HUES6 (cell line): ENCODE measurements at regions not wholly inside any gene's neighbourhood (a gene's known extent, or its start where the extent isn't known, plus 50 kb on each side); places are given as distances from the start of the nearest gene placed in this dataset.

Experiments
- H3K27ac ChIP-seq: 2 replicates; pipeline ENCODE4 v1.7.0; 2013; ENCODE audit warnings: low read depth, mild to moderate bottlenecking, low read length, inconsistent platforms
- H3K27me3 ChIP-seq: 2 replicates; pipeline ENCODE4 v1.6.1; 2013; ENCODE audit warnings: low read length; ENCODE audit not compliant: control insufficient read depth, insufficient read depth
- H3K36me3 ChIP-seq: 2 replicates; pipeline ENCODE4 v1.6.1; 2013; ENCODE audit warnings: low read length; ENCODE audit not compliant: control insufficient read depth, insufficient read depth
- H3K4me1 ChIP-seq: 2 replicates; pipeline ENCODE4 v1.6.1; 2013; ENCODE audit warnings: low read length; ENCODE audit not compliant: control insufficient read depth, insufficient read depth
- H3K4me3 ChIP-seq: 2 replicates; pipeline ENCODE4 v1.5.1; 2013; ENCODE audit warnings: low read depth, low read length
- H3K9ac ChIP-seq: one replicate; pipeline ENCODE4 v1.6.1; 2013; ENCODE audit warnings: mild to moderate bottlenecking, low read length
- H3K9me3 ChIP-seq: 2 replicates; pipeline ENCODE4 v1.6.1; 2013; ENCODE audit warnings: low read depth, low read length; ENCODE audit not compliant: control insufficient read depth, insufficient read depth

- H3K4me3 ChIP-seq: no peak overlapping the region
- no peaks in the 10 kb centered on the region for H3K4me1 ChIP-seq
- H3K9ac ChIP-seq: no peak overlapping the region
Observed at GRCh38 chr2:41853427-41854191, 194.2 kb upstream of the PKDCC start.

GRCh38 chr2:41854227-41854626 lies 193.6 kb upstream of the PKDCC start:
- Histone ChIP-seq H3K4me3 (no peak overlapping the region), H3K27ac (no peak overlapping the region), H3K27me3 (peaks cover 10% of the 10 kb centered on the region; the same call in 1 of the 2 replicates), H3K9me3 (no peaks in the 10 kb centered on the region), H3K9ac (no peak overlapping the region), H3K36me3 (no peaks in the 10 kb centered on the region), H3K4me1 (no peaks in the 10 kb centered on the region)

More at GRCh38 chr2:41853427-41854191, 194.2 kb upstream of the PKDCC start:
- Histone ChIP-seq H3K36me3 (no peaks in the 10 kb centered on the region), H3K9me3 (no peaks in the 10 kb centered on the region), H3K27ac (no peak overlapping the region), H3K27me3 (peaks cover 10% of the 10 kb centered on the region; the same call in 1 of the 2 replicates)

GRCh38 chr2:41856946-41857345 lies 190.9 kb upstream of the PKDCC start:
- H3K9me3 ChIP-seq: no peaks in the 10 kb centered on the region
- no peak overlapping the region for H3K9ac ChIP-seq
- H3K27ac ChIP-seq: no peak overlapping the region
- H3K36me3 ChIP-seq: no peaks in the 10 kb centered on the region
- no peaks in the 10 kb centered on the region for H3K27me3 ChIP-seq
- H3K4me3 ChIP-seq: no peak overlapping the region
- no peaks in the 10 kb centered on the region for H3K4me1 ChIP-seq

- Histone ChIP-seq H3K4me1 (peaks cover 3% of the 10 kb centered on the region; the same call in 1 of the 2 replicates), H3K9me3 (no peaks in the 10 kb centered on the region), H3K36me3 (no peaks in the 10 kb centered on the region), H3K9ac (no peak overlapping the region), H3K27ac (no peak overlapping the region), H3K27me3 (no peaks in the 10 kb centered on the region), H3K4me3 (no peak overlapping the region)
Observed at GRCh38 chr2:41859615-41860514, 188.0 kb upstream of the PKDCC start.

GRCh38 chr2:41863062-41863461 lies 184.8 kb upstream of the PKDCC start:
- H3K9ac ChIP-seq: no peak overlapping the region
- H3K27ac ChIP-seq: no peak overlapping the region
- H3K27me3 ChIP-seq: peaks cover 4% of the 10 kb centered on the region; the same call in 1 of the 2 replicates
- H3K4me1 ChIP-seq: peaks cover 10% of the 10 kb centered on the region
- H3K9me3 ChIP-seq: no peaks in the 10 kb centered on the region
- H3K36me3 ChIP-seq: no peaks in the 10 kb centered on the region
- no peak overlapping the region for H3K4me3 ChIP-seq

GRCh38 chr2:41865263-41865662 lies 182.6 kb upstream of the PKDCC start:
- no peaks in the 10 kb centered on the region for H3K9me3 ChIP-seq
- H3K4me3 ChIP-seq: no peak overlapping the region
- H3K4me1 ChIP-seq: peaks cover 14% of the 10 kb centered on the region
- H3K36me3 ChIP-seq: no peaks in the 10 kb centered on the region
- no peak overlapping the region for H3K27ac ChIP-seq
- no peak overlapping the region for H3K9ac ChIP-seq
- peaks cover 8% of the 10 kb centered on the region; the same call in 1 of the 2 replicates for H3K27me3 ChIP-seq

- H3K4me3 ChIP-seq: no peak overlapping the region
- H3K4me1 ChIP-seq: peaks cover 27% of the 10 kb centered on the region
- no peaks in the 10 kb centered on the region for H3K36me3 ChIP-seq
- no peak overlapping the region for H3K9ac ChIP-seq
- H3K27ac ChIP-seq: no peak overlapping the region
- peaks cover 16% of the 10 kb centered on the region for H3K27me3 ChIP-seq
- H3K9me3 ChIP-seq: no peaks in the 10 kb centered on the region
Observed at GRCh38 chr2:41867553-41867952, 180.3 kb upstream of the PKDCC start.

GRCh38 chr2:41869542-41870264 lies 178.1 kb upstream of the PKDCC start:
- peaks cover 33% of the 10 kb centered on the region for H3K4me1 ChIP-seq
- H3K4me3 ChIP-seq: no peak overlapping the region
- H3K36me3 ChIP-seq: no peaks in the 10 kb centered on the region
- H3K27me3 ChIP-seq: peaks cover 16% of the 10 kb centered on the region
- no peaks in the 10 kb centered on the region for H3K9me3 ChIP-seq
- no peak overlapping the region for H3K9ac ChIP-seq
- H3K27ac ChIP-seq: no peak overlapping the region

GRCh38 chr2:41870265-41870585 lies 177.6 kb upstream of the PKDCC start:
- Histone ChIP-seq H3K36me3 (no peaks in the 10 kb centered on the region), H3K9me3 (no peaks in the 10 kb centered on the region), H3K27me3 (peaks cover 16% of the 10 kb centered on the region), H3K4me1 (peaks cover 28% of the 10 kb centered on the region), H3K9ac (no peak overlapping the region), H3K27ac (no peak overlapping the region), H3K4me3 (no peak overlapping the region)

GRCh38 chr2:41871080-41871479 lies 176.7 kb upstream of the PKDCC start:
- H3K27ac ChIP-seq: no peak overlapping the region
- no peak overlapping the region for H3K4me3 ChIP-seq
- no peak overlapping the region for H3K9ac ChIP-seq
- no peaks in the 10 kb centered on the region for H3K9me3 ChIP-seq
- H3K36me3 ChIP-seq: no peaks in the 10 kb centered on the region
- H3K4me1 ChIP-seq: peaks cover 23% of the 10 kb centered on the region
- H3K27me3 ChIP-seq: peaks cover 16% of the 10 kb centered on the region
